NCI-H2029 treated with DMSO at 0.1 percent for 48 hours (cell line): ENCODE measurements at regions not wholly inside any gene's neighbourhood (a gene's known extent, or its start where the extent isn't known, plus 50 kb on each side); places are given as distances from the start of the nearest gene placed in this dataset.
"Not testable (repeated sequence)": the region's sequence is repeated elsewhere in the genome, so short reads cannot be mapped to it uniquely, and the experiment has no call there.

ENCODE experiments used
- DNase-seq: peaks from one replicate; lab custom pipeline; 2025; lab: John Stamatoyannopoulos, UW

DNA sequence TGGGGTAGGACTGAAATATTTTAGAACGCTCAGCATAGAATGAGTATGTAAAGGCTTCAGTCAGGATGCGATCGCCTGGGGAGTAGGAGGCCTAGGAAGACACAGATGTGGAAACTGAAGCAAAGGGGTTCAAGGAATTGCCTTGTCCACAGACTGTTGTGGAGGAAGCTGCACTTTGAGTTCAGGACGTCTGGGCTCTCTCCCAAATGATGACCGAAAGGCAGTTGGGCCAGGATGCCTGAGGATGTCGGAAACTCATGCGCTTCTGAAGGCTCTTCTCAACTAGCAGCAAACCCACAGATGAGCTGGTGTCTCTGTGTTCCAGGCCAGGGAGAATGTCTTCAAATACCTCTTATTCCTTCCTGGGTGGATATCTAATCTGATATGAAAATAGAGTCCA lies 146.2 kb upstream of the SULF2 start:
- no peak for DNase-seq

DNA sequence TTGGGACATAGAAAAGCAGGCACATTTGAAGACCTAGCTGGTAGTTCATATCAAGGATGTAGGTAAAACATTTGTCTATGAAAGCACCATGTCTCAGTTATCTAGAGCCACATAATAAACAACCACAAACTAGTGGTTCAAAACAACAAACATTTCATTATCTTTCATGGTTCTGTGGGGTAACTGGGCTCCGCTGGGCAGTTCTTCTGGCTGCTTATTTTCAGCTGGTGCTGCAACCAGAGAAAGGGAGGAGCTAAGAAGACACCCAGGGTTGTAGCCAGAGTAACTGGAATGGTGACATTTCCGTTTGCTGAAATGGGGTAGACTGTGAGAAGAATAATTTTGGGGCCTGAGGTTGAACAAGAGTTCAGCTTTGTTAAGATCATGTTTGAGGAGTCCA lies 145.7 kb upstream of the SULF2 start:
- no peak for DNase-seq

DNA sequence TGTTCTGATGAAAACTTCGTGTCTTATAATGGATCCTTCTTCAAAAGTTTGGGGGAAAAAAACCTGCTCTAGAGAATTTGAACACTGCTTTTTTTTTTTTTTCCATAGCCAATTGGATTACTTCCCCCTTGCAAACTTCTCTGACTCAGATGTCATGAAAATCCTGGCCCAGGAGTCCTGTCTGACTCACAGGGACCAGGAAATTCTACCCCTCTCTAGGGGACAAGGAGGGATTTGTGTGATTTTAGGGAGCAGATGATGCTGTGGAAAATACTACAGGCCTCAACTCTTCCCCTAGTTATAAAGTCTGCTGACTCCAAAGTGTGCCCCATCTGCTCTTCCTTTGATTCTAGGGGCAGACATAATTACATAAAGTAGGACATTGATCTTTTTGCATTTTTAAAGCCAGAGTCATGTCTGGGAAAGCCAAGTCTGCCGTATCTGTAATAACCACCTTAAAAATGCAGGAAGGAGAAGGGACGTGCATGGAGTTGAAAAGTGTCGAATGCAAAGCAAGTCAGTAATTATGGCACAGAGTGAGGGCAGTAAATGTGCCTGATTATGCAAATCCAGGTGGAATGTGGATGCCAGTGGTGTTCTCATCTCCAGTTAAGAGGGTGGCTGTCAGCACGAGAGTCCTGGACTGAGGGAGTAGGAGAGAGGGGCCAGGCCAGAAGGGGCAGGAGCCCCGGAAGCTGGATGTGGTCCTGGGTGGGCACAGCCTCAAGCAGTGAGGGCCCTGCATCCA lies 144.3 kb upstream of the SULF2 start:
- no peak for DNase-seq

DNA sequence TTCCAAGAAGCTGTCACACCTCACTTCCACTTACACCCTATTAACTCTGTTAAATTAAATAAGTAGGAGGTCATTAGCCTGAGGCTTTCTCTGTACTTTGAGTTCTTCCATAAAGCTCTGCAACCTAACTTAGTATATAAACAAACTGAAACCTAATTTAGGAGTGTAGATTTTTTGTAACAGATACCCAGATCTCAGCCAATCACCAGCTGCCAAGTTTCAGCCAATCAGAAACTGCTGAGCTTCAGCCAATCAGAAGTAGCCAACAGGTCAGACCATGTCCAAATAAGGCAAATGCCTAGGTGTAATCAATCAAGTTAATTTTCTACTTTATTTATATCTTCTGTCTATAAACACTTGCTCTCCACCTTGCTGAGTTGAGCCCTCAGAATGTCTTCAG lies 142.7 kb upstream of the SULF2 start:
- no peak for DNase-seq

DNA sequence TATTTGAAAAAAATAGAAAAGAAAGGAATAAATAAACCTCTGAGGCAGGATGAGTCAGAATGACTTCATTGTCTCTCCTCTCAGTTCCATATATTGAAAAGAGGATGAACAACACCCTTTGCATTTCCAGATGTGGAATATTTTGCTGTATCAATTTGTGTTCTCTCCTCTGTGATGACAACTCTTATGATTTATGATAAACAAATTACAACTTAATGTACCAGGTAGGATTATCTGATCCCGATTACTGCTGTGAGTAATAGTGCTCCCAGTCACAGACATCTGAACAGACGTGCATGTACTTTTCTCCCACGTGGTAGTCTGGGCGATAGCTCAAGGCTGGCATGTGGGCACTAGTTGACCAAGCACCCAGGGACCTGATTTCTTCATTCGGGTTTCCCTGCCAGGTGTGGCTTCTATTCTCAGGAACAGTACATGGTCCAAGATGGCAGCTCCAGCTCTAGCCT lies 142.1 kb upstream of the SULF2 start:
- no peak for DNase-seq

DNA sequence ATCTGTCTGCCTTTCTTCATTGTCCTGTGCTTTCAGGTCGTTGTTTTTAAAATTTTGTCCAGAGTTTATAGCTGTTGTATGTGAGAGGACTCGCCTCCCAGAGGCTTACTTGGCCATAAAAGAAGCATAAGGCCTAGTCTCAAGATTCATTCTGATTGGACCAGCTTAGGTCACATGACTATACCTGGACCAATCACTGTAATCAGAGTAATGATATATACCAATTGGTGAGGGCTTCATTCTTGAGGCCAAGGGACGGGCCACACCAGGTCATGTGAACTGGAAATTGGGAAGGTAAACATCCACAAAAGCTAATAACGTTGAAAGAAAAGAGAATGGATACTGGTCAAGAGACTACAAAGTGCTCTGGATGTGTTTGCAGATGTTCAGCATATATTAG lies 141.4 kb upstream of the SULF2 start:
- DNase-seq, result no peak

DNA sequence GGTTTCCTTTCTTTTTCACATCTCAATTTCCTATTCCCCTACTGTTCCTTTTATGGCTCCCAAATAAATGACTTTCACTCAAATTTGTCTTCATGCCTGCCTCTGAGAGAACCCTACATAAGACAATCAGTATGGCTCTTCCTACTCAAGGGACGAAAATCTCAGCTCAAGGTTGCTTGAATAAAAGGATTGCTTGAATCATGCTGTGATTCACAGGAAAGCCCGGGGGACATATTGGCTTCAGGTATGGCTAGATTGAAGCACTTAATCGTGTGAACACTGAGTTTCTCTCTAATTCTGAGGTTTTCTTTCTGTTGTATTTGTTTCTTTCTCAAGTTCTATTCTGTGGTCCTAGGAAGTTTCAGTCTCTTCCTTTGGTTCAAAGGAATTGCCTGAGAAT lies 140.3 kb upstream of the SULF2 start:
- no peak for DNase-seq

DNA sequence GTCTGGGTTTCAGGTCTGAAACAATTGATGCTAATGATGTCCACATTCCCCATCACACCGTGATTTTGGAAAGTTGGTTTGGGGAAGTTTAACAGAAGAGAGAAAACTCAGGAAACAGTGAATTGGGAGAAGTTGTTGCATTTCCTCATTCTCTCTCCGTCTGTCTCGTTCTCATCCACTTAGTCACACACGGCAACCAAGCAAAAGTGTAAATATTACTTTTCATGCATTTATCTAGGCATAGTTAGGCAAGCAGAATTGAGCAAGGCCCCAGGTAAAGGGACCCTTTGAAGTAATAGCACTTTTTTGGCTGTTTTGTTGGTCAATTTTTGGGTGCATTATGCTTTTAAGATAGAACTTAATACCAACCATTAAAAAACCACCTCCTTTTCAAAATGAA lies 137.0 kb upstream of the SULF2 start:
- DNase-seq, result no peak

DNA sequence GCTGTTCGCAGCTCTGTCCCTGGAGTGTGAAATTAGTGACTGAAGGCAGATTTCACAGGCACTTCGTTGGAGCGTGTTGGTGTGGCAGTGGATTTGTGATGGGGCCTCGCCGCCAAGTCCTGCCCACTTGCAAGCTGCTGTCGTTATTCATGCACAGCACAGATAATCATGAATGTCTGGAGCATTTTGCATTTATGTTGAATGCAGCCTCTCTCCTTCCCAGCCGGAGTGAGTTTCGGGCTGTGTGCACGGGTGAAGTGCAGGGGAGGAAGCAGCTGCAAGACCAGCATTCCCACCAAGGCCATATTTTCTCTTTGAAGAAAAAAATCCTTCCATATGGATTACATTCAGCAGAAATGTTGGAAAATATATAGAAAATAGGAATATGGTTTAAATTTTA lies 136.5 kb upstream of the SULF2 start:
- DNase-seq, result not testable (repeated sequence)

DNA sequence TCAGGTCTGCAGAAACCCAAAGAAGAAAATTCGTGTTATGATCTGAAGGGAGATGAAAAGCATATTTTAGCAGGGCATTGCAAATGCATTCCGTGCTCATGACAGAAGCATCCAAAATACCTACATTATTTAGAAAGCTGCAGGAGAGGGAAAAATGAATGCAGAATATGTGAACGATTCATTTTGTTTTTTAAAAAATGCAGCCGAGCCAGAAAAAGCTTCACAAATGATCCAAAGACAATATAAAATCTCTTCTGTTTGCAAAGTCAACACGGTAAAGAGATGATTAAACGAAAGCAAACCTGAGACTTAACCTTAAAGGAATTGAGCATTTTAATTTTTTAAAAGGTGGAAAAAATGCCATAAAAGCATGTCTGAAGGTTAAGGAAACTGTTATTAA lies 136.1 kb upstream of the SULF2 start:
- DNase-seq, result no peak

DNA sequence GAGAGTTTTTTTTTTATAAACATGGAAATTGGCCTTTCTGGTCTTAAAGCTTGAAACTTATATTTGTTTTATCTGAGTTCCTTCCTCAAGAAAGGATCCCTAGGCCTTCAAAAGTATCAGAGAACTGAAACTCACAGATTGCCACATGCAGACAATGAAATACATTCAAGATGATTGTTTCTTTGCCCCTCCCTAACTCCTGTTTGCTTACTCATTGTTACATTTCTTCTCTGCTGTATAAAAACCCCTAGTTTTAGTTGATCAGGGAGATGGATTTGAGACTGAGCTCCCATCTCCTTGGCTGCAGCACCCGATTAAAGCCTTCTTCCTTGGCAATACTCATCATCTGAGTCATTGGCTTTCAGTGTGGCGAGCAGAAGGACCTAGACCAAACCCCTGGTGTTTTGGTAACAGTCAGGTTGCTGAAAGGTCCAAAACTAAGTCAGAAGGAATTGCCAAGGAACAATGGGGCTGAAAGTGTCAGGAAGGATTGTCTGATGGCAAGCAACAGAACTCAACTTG lies 132.3 kb upstream of the SULF2 start:
- no peak for DNase-seq

DNA sequence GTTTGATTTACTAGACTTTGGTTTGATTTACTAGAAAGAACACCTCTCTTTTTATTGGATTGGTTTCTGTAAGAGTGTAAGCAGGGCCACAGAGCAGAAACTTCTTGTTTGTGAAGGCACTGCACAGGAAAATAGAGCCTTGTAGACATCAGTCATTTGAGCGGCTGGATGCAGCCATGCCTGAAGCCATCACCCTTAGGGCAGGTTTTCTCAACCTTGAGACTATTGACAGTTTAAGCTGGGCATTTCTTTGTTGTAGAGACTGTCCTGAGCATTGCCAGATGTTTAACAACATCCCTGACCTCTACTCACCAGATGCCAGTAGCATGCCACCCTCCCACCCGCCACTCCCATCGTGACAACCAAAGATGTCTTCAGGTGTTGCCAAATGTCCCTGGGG lies 130.2 kb upstream of the SULF2 start:
- DNase-seq, result no peak

DNA sequence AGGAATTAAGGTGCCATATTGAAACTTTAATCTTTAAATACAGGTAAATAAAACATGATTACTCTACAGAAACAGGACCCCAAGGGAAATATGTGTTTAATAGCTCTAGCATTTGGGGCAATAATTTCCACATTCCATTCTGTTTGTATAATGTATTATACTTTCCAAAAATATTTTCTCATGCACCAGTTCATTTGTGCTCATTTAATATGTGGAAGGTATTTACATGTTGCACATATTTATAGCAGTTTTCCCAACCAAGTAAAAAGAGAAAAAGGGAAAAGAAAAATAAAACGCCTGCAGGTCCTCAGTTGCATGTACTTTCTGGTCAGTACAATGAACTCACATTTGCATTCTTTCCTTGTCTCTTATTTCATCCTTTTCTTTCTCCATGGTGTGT lies 129.5 kb upstream of the SULF2 start:
- no peak for DNase-seq

DNA sequence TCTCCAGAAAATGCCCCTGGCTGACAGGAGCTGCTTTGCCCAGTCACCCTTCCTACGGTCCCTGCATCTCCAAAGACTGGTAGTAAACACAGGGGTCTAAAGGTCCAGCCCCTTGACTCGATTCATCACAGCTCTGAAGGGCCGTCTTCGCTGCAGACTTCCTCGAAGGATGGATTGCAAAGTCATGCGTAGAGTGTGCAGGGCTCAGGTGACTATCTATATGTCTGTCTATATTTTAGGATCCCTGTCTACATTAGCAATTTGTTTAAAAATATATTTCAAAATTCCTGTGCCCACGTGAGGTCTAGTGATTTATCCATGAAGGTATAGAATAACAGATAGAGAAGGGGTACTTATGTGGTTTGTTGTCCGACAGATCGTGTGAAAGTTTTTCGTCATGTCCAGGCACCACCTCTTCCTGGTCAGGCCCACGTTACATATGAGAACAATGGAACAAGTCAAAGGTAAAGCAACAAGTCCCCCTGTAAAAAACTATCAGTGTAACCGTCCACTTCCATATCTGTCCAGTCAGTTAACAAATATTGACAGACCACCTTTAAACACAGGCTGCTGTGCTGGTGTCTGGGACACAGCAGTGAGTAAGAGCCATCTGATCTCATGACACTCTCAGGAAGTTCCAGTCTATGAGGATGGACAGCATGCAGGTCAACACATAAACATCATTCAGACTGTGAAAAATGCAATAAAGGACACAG lies 127.7 kb upstream of the SULF2 start:
- DNase-seq, result not testable (repeated sequence)

DNA sequence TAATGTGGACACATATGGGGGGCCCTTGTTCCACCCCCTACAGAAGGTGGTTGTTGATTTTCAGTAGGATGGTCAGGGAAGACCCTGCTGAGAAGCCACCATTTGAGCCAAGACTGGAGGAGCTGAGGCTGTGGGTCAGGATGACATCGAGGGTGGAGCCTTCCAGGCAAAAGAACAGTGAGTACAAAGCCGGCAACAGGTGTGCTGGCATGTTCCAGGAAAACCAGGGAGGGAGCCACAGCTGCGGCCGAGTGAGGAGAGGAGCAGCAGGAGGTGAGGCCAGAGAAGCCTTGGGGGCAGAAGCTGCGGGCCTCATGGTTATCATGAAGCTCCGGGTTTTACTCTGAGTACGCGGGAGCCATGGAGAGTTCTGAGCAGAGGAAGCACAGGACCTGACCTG lies 126.9 kb upstream of the SULF2 start:
- not testable (repeated sequence) for DNase-seq

DNA sequence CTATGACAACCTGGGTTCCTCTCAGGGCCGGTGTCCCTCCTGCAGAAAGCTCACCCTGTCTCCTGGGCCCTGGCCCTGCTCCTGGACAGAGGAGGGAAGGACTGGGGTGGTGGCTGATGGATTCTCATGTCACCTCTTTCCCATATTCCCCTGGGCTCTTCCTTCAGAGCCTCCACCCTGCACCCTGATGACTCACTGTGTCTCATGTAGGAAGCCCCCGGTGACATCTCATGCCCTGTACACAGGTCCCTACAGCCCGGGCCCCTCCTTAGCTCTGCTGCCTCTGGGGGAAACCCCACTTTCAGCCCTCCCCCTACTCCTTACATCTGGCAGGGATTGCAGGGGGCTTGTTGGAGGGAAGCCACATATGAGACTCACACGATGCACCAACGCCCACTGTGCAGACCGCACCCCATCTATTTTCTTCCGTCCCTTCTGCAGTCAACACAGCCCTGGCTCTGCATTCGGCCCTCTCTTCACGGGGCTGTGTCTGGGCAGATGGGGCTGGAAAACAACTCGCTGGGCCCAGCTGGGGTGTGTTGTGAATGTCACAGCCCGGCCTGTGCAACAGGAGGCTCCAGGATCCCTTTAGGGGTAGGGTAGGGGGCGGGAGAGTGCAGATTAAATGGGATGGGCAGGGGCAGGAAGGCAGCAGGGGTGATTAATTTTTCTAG lies 124.6 kb upstream of the SULF2 start:
- DNase-seq, result not testable (repeated sequence)

DNA sequence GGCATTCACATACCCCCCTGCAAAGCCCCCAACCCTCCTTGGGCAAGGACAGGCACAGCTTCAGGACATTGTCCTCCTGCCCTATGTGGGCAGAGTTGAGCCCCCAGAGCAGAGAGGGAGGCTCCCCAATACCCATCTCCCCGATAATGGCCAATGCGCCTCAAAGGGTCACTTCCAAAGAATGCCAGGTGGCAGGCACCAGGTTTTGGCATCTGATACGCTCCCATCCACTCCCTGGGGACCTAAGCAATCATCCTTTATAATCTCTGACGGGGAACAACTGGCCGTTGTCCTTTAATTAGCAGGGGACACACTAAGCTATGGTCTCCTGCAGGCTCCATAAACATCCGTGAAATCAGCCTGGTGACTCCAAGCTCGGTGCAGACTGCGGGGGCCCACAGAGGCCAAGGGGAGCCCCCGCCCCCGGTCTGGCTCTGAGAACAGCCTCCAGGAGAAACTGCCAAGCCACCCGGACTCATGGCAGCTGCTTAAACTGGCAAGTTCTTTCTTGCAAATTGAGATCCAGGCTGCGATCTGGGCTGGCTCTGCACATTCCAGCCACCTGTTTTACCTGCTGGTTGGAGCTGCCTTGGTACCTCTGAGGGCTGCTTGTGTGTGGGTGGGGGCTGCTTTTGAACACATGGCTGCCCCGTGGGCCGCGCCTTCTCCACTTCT lies 123.2 kb upstream of the SULF2 start:
- not testable (repeated sequence) for DNase-seq

DNA sequence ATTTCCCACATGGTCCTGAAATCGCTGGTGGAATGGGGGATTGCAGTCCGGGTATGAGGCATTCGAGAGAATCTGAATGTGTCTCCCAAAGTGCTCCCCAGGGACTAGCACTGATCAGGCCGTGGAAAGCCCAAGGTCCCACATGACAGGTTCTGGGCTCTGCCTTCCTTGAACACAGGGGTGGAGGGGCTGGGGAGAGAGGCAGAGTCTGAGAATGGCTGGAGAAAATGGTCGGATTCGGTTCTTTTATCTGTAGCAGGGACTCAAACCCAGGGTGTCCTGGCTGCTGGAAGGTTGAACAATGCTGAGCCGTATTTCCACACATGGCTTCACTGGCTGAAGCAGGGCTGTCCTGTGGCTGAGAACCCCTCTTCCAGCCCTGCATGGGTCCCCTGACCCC lies 122.7 kb upstream of the SULF2 start:
- not testable (repeated sequence) for DNase-seq

DNA sequence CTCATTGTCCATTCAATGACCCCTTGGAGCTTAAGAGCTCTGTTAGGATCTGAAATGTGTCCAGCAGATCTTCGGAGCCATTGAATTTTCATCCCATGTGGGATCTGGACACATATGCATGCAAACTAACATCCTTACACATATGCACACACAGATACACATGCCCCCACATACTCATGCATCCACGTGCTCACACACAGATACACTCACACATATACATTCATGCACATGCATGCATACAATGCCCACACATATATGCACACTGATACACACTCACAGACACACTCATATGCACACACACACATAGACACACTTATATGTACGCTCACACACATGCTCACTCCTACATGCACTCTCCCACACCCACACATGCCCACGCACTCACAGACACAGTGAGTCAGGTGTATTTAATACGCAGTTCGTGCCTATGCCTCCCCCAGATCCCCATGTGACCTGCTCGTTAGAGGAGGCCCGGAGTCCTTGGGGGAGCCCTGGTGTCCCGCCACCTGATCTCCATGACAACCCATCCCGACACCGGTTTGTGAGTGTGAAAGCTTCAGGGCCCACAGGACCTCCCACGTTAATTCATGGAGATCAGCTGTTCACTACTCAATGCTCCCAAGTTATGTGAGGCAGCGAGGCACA lies 121.9 kb upstream of the SULF2 start:
- DNase-seq, result no peak

DNA sequence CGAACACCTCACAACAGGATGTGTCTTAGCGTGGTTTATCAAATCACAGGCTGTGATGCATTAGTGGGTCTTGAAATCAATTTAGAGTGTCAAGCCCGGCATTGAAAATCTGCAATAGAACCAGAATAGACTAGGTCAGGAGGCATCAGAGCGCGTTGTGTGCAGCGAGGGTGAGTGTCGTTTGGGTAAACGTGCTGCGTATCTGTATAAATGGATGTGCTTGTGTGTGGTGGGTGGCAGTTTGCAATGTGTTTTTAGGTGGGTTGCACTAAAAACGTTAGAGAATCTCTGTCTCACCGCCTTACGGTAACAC lies 121.0 kb upstream of the SULF2 start:
- DNase-seq, result no peak

DNA sequence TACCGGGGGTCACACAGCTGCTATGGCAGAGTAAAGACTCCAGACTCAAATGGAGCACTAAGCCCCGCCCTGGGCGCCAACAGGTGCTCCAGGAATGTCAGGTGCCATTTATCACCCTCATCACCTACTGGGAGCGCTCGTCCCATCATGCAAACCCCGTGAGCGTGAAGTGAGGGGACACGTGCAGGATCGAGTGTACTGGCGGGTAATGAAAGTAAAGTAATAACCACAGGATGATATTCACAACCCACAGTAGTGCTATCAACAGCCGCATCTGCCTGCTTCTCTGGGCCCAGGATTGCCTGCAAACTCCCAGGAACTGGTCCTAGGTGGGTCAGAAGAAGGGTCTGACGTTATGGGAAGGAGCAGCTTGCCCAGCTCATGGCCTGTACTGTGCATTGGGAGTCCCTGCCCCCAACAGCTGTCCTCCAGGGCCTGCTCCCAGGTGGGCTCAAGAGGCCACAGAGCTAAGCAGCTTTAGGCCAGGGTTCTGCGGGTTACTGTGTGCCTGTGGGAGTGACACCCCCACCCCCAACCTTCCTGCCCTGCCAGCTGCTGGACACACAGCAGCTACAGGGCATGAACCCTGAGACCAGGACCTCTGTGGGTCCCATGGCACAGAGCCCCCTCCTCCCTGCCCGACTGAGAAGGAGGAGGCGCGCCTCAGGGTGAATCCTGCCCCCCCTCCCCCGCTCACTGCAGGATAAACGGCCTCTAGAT lies 120.5 kb upstream of the SULF2 start:
- no peak for DNase-seq
